ENCODE measurements at regions not wholly inside any gene's neighbourhood (a gene's known extent, or its start where the extent isn't known, plus 50 kb on each side); places are given as distances from the start of the nearest gene placed in this dataset.

- H2AFZ ChIP-seq (ENCODE audit: low read depth, low read length), result no peak overlapping the region
- intact Hi-C loops (cut with micrococcal nuclease) (no loop called here), dilution Hi-C loops (cut with MboI; ENCODE audit: extremely low pct_ligation_motif_present, low sequenced_read_pairs) (no loop called here)
- ChIA-PET CTCF (no interaction called here), POLR2A (no interaction called here)
- no peaks in the 10 kb centered on the region for H4K20me1 ChIP-seq (replicated peaks; ENCODE audit: control insufficient read depth, extremely low read depth, insufficient read depth, low read length)
- H3K79me2 ChIP-seq (ENCODE audit: control insufficient read depth, insufficient read depth, low read length), result no peaks in the 10 kb centered on the region
- no peaks in the 10 kb centered on the region for H3K27me3 ChIP-seq (ENCODE audit: control insufficient read depth in 2 of 2, insufficient read depth in 2 of 2, low read length in 2 of 2)
- no peak overlapping the region for H3K4me2 ChIP-seq (ENCODE audit: insufficient read depth, low read length)
- TF ChIP-seq MYC (IDR thresholded peaks at IDR 0.05; ENCODE audit: low read depth, low read length), result no peak
- TF ChIP-seq POLR2AphosphoS5 (IDR thresholded peaks at IDR 0.05; ENCODE audit: insufficient read depth, low read depth, low read length), result no peak
- no peak for TF ChIP-seq EZH2 (IDR thresholded peaks at IDR 0.05; ENCODE audit: borderline replicate concordance, low read depth, low read length, severe bottlenecking)
- no peak for TF ChIP-seq GATA2 (IDR thresholded peaks at IDR 0.05; ENCODE audit: insufficient read depth, insufficient read length, low read depth, low read length)
- no peak for TF ChIP-seq FOS (IDR thresholded peaks at IDR 0.05; ENCODE audit: borderline replicate concordance, insufficient read depth, low read length)
- no peak for TF ChIP-seq MAX (IDR thresholded peaks at IDR 0.05; ENCODE audit: insufficient read depth, insufficient read length)
- TF ChIP-seq JUN (IDR thresholded peaks at IDR 0.05; ENCODE audit: borderline replicate concordance, insufficient read depth, insufficient read length, low read depth), result no peak
- TF ChIP-seq CTCF (IDR thresholded peaks at IDR 0.05; ENCODE audit: extremely low read depth in 1 of 2, insufficient read depth in 1 of 2, low read depth in 1 of 2, low read length in 2 of 2), result no peak
- TF ChIP-seq POLR2A (IDR thresholded peaks at IDR 0.05; ENCODE audit: low read depth, low read length), result no peak
- H3K27ac ChIP-seq (ENCODE audit: insufficient read depth, low read depth, low read length), result no peak overlapping the region
- H3K4me1 ChIP-seq (ENCODE audit: control insufficient read depth, extremely low read depth, insufficient read depth, low read length), result no peaks in the 10 kb centered on the region
- H3K36me3 ChIP-seq (ENCODE audit: control insufficient read depth in 2 of 2, extremely low read depth in 1 of 2, insufficient read depth in 2 of 2, low read length in 2 of 2), result no peaks in the 10 kb centered on the region
- H3K9me3 ChIP-seq (replicated peaks; ENCODE audit: control insufficient read depth, insufficient read depth, low read length), result peaks cover 2% of the 10 kb centered on the region
- no TSS peak for BruUV-seq (replicated peaks)
- H3K9me1 ChIP-seq (replicated peaks; ENCODE audit: control insufficient read depth, extremely low read depth, insufficient read depth, low read length), result no peaks in the 10 kb centered on the region
- H3K4me3 ChIP-seq (replicated peaks in 1 of 3; ENCODE audit: insufficient read depth in 1 of 3, low read depth in 1 of 3, low read length in 3 of 3), result no peak overlapping the region
- H3K9ac ChIP-seq (replicated peaks; ENCODE audit: extremely low read depth, insufficient read depth, low read length), result no peak overlapping the region
- no peak for DNase-seq (ENCODE audit: low read depth, low spot score)
- FAIRE-seq, result no peak
Observed at GRCh38 chr5:101955891-101956290, 340.2 kb downstream of the SLCO4C1 start.
